ENCODE measurements at regions not wholly inside any gene's neighbourhood (a gene's known extent, or its start where the extent isn't known, plus 50 kb on each side); places are given as distances from the start of the nearest gene placed in this dataset.

- Histone ChIP-seq H3K9ac (ENCODE audit: low read length in 5 of 5) (no peak overlapping the region), H3K27me3 (ENCODE audit: control insufficient read depth in 5 of 5, insufficient read depth in 4 of 5, low read length in 5 of 5) (peaks cover 0 to 4% (median 0%) of the 10 kb centered on the region in 5 donors), H3K27ac (ENCODE audit: low read depth, low read length) (no peak overlapping the region)
Measured at GRCh38 chr12:59085690-59086089, 165.4 kb upstream of the LRIG3 start.

GRCh38 chr12:59084511-59085375 is 164.4 kb upstream of the LRIG3 start:
- H3K27ac ChIP-seq (ENCODE audit: low read depth, low read length) = no peak overlapping the region
- H3K4me1 ChIP-seq (ENCODE audit: control insufficient read depth in 5 of 5, insufficient read depth in 5 of 5, low read length in 5 of 5) = peaks cover 0 to 5% (median 2%) of the 10 kb centered on the region in 5 donors
- peak overlapping the region in 1 of 5 donors; percentile 4 for H3K4me3 ChIP-seq (ENCODE audit: low read depth in 1 of 5, low read length in 5 of 5)

More at GRCh38 chr12:59085690-59086089, 165.4 kb upstream of the LRIG3 start:
- Histone ChIP-seq H3K4me3 (ENCODE audit: low read depth in 1 of 5, low read length in 5 of 5) (no peak overlapping the region), H3K4me1 (ENCODE audit: control insufficient read depth in 5 of 5, insufficient read depth in 5 of 5, low read length in 5 of 5) (peaks cover 0 to 5% (median 2%) of the 10 kb centered on the region in 5 donors), H3K9me3 (ENCODE audit: control insufficient read depth in 5 of 5, low read length in 5 of 5) (no peaks in the 10 kb centered on the region), H3K36me3 (ENCODE audit: control insufficient read depth in 5 of 5, insufficient read depth in 5 of 5, low read length in 5 of 5) (no peaks in the 10 kb centered on the region)

GRCh38 chr12:59082952-59083351 is 162.6 kb upstream of the LRIG3 start:
- H3K36me3 ChIP-seq (ENCODE audit: control insufficient read depth in 5 of 5, insufficient read depth in 5 of 5, low read length in 5 of 5) = no peaks in the 10 kb centered on the region
- H3K27ac ChIP-seq (ENCODE audit: low read depth, low read length) = no peak overlapping the region
- no peak overlapping the region for H3K9ac ChIP-seq (ENCODE audit: low read length in 5 of 5)
- H3K9me3 ChIP-seq (ENCODE audit: control insufficient read depth in 5 of 5, low read length in 5 of 5) = no peaks in the 10 kb centered on the region
- no peak overlapping the region for H3K4me3 ChIP-seq (ENCODE audit: low read depth in 1 of 5, low read length in 5 of 5)
- H3K27me3 ChIP-seq (ENCODE audit: control insufficient read depth in 5 of 5, insufficient read depth in 4 of 5, low read length in 5 of 5) = peaks cover 0 to 4% (median 0%) of the 10 kb centered on the region in 5 donors
- H3K4me1 ChIP-seq (ENCODE audit: control insufficient read depth in 5 of 5, insufficient read depth in 5 of 5, low read length in 5 of 5) = peaks cover 0 to 5% (median 2%) of the 10 kb centered on the region in 5 donors

More at GRCh38 chr12:59084511-59085375, 164.4 kb upstream of the LRIG3 start:
- H3K27me3 ChIP-seq (ENCODE audit: control insufficient read depth in 5 of 5, insufficient read depth in 4 of 5, low read length in 5 of 5) = peaks cover 0 to 4% (median 0%) of the 10 kb centered on the region in 5 donors
- H3K9me3 ChIP-seq (ENCODE audit: control insufficient read depth in 5 of 5, low read length in 5 of 5) = no peaks in the 10 kb centered on the region
- no peak overlapping the region for H3K9ac ChIP-seq (ENCODE audit: low read length in 5 of 5)
- H3K36me3 ChIP-seq (ENCODE audit: control insufficient read depth in 5 of 5, insufficient read depth in 5 of 5, low read length in 5 of 5) = no peaks in the 10 kb centered on the region

- Histone ChIP-seq H3K36me3 (ENCODE audit: control insufficient read depth in 5 of 5, insufficient read depth in 5 of 5, low read length in 5 of 5) (no peaks in the 10 kb centered on the region), H3K27me3 (ENCODE audit: control insufficient read depth in 5 of 5, insufficient read depth in 4 of 5, low read length in 5 of 5) (peaks cover 0 to 3% (median 0%) of the 10 kb centered on the region in 5 donors), H3K4me3 (ENCODE audit: low read depth in 1 of 5, low read length in 5 of 5) (no peak overlapping the region), H3K27ac (ENCODE audit: low read depth, low read length) (no peak overlapping the region), H3K9ac (ENCODE audit: low read length in 5 of 5) (no peak overlapping the region), H3K9me3 (ENCODE audit: control insufficient read depth in 5 of 5, low read length in 5 of 5) (no peaks in the 10 kb centered on the region), H3K4me1 (ENCODE audit: control insufficient read depth in 5 of 5, insufficient read depth in 5 of 5, low read length in 5 of 5) (peaks cover 0 to 4% (median 2%) of the 10 kb centered on the region in 5 donors)
Measured at GRCh38 chr12:59080101-59080500, 159.8 kb upstream of the LRIG3 start.

DNA sequence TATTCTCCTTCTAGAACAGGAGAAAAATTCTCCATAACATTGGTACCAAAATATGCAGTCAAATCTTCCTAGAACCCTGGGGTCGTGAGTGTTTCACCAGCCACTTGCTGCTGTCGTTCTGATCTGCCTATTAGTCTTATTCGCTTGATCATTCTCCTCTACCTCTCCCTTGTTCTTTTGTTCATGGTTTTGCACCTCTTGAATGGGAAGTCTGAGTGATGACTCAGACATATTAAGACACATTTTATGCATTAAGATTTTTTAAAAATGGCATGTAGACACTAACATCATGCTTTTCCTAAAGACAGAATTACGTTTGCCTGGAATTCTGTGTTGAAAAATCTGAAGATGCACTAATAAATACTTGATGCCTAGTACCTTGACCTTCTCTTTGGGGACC is 159.2 kb upstream of the LRIG3 start:
- Histone ChIP-seq H3K36me3 (ENCODE audit: control insufficient read depth in 5 of 5, insufficient read depth in 5 of 5, low read length in 5 of 5) (no peaks in the 10 kb centered on the region), H3K27ac (ENCODE audit: low read depth, low read length) (no peak overlapping the region), H3K9me3 (ENCODE audit: control insufficient read depth in 5 of 5, low read length in 5 of 5) (no peaks in the 10 kb centered on the region), H3K4me3 (ENCODE audit: low read depth in 1 of 5, low read length in 5 of 5) (no peak overlapping the region), H3K27me3 (ENCODE audit: control insufficient read depth in 5 of 5, insufficient read depth in 4 of 5, low read length in 5 of 5) (no peaks in the 10 kb centered on the region), H3K9ac (ENCODE audit: low read length in 5 of 5) (no peak overlapping the region), H3K4me1 (ENCODE audit: control insufficient read depth in 5 of 5, insufficient read depth in 5 of 5, low read length in 5 of 5) (no peaks in the 10 kb centered on the region)

GRCh38 chr12:59079002-59079401 is 158.7 kb upstream of the LRIG3 start:
- no peak overlapping the region for H3K9ac ChIP-seq (ENCODE audit: low read length in 5 of 5)
- H3K27me3 ChIP-seq (ENCODE audit: control insufficient read depth in 5 of 5, insufficient read depth in 4 of 5, low read length in 5 of 5) = no peaks in the 10 kb centered on the region
- no peaks in the 10 kb centered on the region for H3K36me3 ChIP-seq (ENCODE audit: control insufficient read depth in 5 of 5, insufficient read depth in 5 of 5, low read length in 5 of 5)
- no peak overlapping the region for H3K27ac ChIP-seq (ENCODE audit: low read depth, low read length)
- H3K4me1 ChIP-seq (ENCODE audit: control insufficient read depth in 5 of 5, insufficient read depth in 5 of 5, low read length in 5 of 5) = no peaks in the 10 kb centered on the region
- H3K4me3 ChIP-seq (ENCODE audit: low read depth in 1 of 5, low read length in 5 of 5) = no peak overlapping the region
- H3K9me3 ChIP-seq (ENCODE audit: control insufficient read depth in 5 of 5, low read length in 5 of 5) = no peaks in the 10 kb centered on the region

GRCh38 chr12:59077575-59078426 is 157.5 kb upstream of the LRIG3 start:
- Histone ChIP-seq H3K9me3 (ENCODE audit: control insufficient read depth in 5 of 5, low read length in 5 of 5) (no peaks in the 10 kb centered on the region), H3K9ac (ENCODE audit: low read length in 5 of 5) (no peak overlapping the region), H3K4me1 (ENCODE audit: control insufficient read depth in 5 of 5, insufficient read depth in 5 of 5, low read length in 5 of 5) (no peaks in the 10 kb centered on the region), H3K27me3 (ENCODE audit: control insufficient read depth in 5 of 5, insufficient read depth in 4 of 5, low read length in 5 of 5) (no peaks in the 10 kb centered on the region), H3K36me3 (ENCODE audit: control insufficient read depth in 5 of 5, insufficient read depth in 5 of 5, low read length in 5 of 5) (no peaks in the 10 kb centered on the region), H3K4me3 (ENCODE audit: low read depth in 1 of 5, low read length in 5 of 5) (no peak overlapping the region), H3K27ac (ENCODE audit: low read depth, low read length) (no peak overlapping the region)

DNA sequence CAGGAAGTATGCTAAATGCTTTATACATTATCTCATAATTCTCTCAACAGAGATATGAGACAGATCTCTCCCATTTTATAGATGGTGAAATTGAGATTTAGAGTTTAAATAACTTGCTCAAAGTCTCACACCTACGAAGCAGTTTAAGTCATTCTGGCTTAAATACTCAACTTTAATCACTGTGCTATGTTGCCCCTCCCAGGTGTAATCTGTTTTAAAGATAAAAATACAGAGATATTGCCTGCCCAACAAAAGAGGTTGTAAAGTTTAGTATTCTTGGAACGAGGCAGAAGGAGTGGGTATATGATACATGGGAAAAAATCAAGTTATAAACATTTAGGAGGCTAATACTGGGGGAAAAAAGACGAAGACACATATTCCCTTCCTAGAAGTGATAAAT is 156.8 kb upstream of the LRIG3 start:
- H3K36me3 ChIP-seq (ENCODE audit: control insufficient read depth in 5 of 5, insufficient read depth in 5 of 5, low read length in 5 of 5) = no peaks in the 10 kb centered on the region
- no peaks in the 10 kb centered on the region for H3K4me1 ChIP-seq (ENCODE audit: control insufficient read depth in 5 of 5, insufficient read depth in 5 of 5, low read length in 5 of 5)
- H3K9ac ChIP-seq (ENCODE audit: low read length in 5 of 5) = no peak overlapping the region
- H3K27me3 ChIP-seq (ENCODE audit: control insufficient read depth in 5 of 5, insufficient read depth in 4 of 5, low read length in 5 of 5) = no peaks in the 10 kb centered on the region
- no peaks in the 10 kb centered on the region for H3K9me3 ChIP-seq (ENCODE audit: control insufficient read depth in 5 of 5, low read length in 5 of 5)
- no peak overlapping the region for H3K27ac ChIP-seq (ENCODE audit: low read depth, low read length)
- H3K4me3 ChIP-seq (ENCODE audit: low read depth in 1 of 5, low read length in 5 of 5) = no peak overlapping the region

- Histone ChIP-seq H3K4me3 (ENCODE audit: low read depth in 1 of 5, low read length in 5 of 5) (no peak overlapping the region), H3K27me3 (ENCODE audit: control insufficient read depth in 5 of 5, insufficient read depth in 4 of 5, low read length in 5 of 5) (no peaks in the 10 kb centered on the region), H3K27ac (ENCODE audit: low read depth, low read length) (no peak overlapping the region), H3K4me1 (ENCODE audit: control insufficient read depth in 5 of 5, insufficient read depth in 5 of 5, low read length in 5 of 5) (no peaks in the 10 kb centered on the region), H3K36me3 (ENCODE audit: control insufficient read depth in 5 of 5, insufficient read depth in 5 of 5, low read length in 5 of 5) (no peaks in the 10 kb centered on the region), H3K9me3 (ENCODE audit: control insufficient read depth in 5 of 5, low read length in 5 of 5) (no peaks in the 10 kb centered on the region), H3K9ac (ENCODE audit: low read length in 5 of 5) (no peak overlapping the region)
Measured at GRCh38 chr12:59076622-59077021, 156.3 kb upstream of the LRIG3 start.

GRCh38 chr12:59075968-59076490 is 155.7 kb upstream of the LRIG3 start:
- H3K27me3 ChIP-seq (ENCODE audit: control insufficient read depth in 5 of 5, insufficient read depth in 4 of 5, low read length in 5 of 5) = no peaks in the 10 kb centered on the region
- H3K36me3 ChIP-seq (ENCODE audit: control insufficient read depth in 5 of 5, insufficient read depth in 5 of 5, low read length in 5 of 5) = no peaks in the 10 kb centered on the region
- H3K4me3 ChIP-seq (ENCODE audit: low read depth in 1 of 5, low read length in 5 of 5) = no peak overlapping the region
- H3K4me1 ChIP-seq (ENCODE audit: control insufficient read depth in 5 of 5, insufficient read depth in 5 of 5, low read length in 5 of 5) = no peaks in the 10 kb centered on the region
- H3K9me3 ChIP-seq (ENCODE audit: control insufficient read depth in 5 of 5, low read length in 5 of 5) = no peaks in the 10 kb centered on the region
- no peak overlapping the region for H3K9ac ChIP-seq (ENCODE audit: low read length in 5 of 5)
- no peak overlapping the region for H3K27ac ChIP-seq (ENCODE audit: low read depth, low read length)

Data from subcutaneous abdominal adipose tissue (tissue), 5 donors.